Activated CD8-positive, alpha-beta memory T cell treated with anti-CD3 and anti-CD28 coated beads for 48 hours (primary cell): ENCODE measurements at regions not wholly inside any gene's neighbourhood (a gene's known extent, or its start where the extent isn't known, plus 50 kb on each side); places are given as distances from the start of the nearest gene placed in this dataset.

Experiments used
- DNase-seq, 3 experiments: peaks; one replicate each; pipeline ENCODE4 v3.0.0-alpha.2; 2020; ENCODE audit warnings: low read depth in 2 of 3, low spot score in 2 of 3

DNA sequence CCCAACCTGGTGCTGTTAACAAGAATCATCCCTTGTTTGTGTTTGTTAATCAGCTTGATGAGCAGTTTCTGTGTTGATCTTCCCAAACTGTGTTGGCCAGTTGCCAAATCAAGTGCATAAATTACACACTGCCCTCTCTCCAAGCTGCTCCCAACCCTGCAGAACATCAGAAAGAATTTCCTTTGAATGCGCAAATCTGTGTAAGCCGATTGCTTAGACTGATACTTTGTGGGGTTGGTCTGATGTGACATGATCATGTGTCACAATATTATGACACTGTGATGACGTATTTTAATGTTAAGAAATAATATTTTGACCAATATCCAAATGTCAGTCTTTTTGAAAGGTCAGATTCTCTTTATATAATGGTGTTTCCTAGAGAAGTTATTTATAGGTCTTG, 766.4 kb upstream of the WWC1 start:
- no peak for DNase-seq

DNA sequence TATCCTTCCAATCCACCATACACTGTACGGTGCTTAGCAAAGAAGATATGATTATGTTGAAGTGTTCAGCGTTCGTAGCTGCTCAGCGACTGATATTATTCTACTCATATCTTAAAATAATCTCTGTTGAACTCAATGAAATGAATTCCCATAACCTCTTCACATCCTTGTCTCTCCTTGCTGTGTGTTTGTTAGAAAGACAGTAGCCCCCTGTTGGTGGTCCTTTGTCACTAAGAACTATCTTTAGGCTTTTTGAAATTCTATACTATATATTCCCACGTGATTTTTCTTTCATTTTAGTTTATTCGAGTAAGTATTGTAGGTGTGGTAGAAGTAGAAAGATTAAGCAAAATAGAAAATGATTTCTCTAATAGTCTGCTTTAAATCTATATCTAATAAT, 762.8 kb upstream of the WWC1 start:
- DNase-seq: no peak

DNA sequence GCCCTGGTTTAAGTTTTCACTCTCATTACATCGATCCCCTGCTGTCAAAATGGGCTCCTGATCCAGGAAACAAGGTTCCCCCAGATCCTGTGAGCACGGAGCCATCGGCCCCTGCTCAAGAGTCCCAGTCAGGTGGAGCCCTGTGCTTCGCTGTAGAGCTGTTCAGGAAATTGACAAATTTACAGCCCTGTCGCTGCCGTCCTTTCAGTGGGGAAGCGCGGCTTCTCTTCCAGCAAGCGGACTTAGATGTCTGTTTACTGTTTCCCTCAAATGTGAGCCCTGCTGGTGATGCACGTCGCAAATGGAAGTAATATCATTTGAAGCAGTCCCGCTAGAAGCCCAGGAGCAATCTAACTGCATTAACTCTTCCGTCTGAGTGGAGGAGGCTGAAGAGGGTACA, 760.9 kb upstream of the WWC1 start:
- no peak for DNase-seq

DNA sequence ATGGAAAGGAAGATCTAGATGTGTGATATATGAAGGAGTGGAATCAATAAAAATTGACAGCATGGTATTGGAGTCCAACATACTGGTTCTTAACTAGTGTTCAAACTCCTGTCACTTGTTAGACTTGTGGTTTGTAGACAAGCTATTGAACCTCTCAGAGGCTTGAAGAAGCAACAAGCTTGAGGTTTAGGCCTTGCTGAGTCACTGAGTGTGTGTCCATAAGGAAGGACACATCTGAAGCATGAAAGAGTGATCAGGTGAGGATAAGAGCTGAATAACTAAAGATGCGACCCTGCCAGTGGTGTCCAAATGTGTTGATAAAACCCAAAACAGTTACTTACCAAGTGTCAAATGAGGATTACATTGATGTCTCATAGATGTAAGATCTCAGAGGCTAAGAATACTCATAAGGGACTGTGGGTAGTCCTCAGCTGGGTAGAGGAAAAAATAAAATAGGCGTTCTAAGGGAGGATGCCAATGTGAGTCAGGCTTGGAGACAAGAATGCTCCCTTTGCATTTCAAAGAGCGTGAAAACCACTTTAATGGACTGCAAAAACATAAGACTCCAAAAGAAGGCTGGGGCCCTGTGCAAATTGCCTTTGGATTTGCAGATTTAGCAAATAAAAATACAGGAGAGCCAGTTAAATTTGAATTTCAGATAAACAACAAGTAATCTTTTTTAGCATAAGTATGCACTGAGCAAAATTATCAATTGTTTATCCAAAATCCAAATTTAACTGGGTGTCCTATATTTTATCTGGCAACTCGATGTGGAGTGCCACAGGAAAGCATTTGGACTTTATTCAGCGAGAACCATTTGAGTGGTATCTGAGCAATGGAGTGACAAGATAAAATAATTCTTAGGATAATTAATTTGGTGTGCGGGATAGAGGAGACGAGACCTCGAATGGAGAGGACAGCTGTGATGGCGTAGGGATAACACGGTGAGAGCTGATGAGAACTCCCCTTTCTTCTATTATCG, 757.3 kb upstream of the WWC1 start:
- DNase-seq: no peak

DNA sequence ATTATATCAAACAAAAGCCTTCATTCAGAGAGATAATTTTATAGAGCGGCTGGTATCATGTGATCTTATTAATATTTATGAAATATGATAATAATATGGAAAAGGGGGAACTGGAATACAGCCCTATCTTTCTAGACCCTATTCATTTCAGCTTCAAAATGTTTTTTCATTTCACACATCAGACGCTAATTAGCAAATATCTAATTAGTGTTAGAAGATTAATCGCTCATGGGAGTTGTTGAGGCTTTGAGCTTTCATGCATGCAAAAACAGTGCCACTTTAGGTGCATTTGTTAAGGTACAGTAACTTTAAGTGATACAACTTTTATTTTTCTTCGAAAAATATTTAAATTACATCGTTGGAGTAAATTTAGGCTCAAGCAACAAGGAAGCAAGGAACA, 751.7 kb upstream of the WWC1 start:
- DNase-seq: no peak

DNA sequence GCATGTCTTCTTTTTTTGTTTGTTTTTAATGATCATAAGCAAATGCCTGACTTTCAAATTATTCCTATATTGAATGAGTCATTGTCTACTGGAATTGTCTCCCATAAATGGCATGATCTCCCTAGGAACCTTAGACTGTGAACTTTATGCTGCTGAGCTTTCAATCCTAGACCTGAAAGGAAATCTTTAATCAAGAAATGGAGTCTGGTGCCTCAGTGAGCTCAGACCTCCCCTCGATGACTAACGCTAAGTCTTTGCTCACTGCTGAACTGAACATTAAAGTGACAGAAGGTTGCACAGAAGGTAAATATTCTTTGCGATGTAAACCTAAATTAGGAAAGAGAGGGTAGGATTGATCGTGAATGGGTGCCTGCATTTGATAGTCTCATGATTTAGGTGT, 745.2 kb upstream of the WWC1 start:
- DNase-seq: no peak

DNA sequence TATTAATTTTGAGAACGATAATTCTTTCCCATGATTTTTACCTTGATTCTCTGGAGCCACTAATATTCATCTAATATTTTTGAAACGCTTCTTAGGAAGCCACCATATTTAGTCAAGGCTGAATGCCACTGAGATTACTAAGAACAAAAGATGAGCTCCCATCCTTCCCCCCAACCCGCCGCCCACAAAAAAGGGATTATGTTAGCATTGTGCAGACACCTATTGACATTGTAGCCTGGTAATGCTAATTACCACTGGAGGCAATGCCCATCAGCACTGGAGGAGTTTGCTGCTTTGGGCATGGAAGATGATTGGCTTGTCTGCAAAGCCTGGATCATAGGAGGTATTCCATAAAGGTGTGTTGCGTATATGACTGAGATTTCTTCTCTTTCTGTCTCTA, 739.1 kb upstream of the WWC1 start:
- DNase-seq: no peak

DNA sequence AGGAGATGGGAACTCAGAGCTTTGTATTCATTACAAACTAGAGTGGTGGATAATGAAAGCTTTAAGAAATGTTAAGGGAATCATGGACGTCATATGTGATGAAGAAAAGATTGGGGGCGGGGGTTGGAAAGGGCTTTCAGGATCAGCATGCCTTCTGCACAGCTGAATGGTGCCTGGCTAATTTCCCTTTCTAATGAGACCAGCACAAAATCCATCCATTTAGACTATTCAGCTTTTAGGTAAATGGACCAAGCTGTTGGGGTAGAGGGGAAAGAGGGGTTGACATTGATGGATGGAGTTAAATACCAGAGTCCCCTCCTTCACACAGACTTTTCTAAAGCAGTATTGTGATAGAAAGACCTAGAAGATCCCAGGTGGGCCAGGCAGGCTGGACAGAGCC, 737.9 kb upstream of the WWC1 start:
- no peak for DNase-seq

DNA sequence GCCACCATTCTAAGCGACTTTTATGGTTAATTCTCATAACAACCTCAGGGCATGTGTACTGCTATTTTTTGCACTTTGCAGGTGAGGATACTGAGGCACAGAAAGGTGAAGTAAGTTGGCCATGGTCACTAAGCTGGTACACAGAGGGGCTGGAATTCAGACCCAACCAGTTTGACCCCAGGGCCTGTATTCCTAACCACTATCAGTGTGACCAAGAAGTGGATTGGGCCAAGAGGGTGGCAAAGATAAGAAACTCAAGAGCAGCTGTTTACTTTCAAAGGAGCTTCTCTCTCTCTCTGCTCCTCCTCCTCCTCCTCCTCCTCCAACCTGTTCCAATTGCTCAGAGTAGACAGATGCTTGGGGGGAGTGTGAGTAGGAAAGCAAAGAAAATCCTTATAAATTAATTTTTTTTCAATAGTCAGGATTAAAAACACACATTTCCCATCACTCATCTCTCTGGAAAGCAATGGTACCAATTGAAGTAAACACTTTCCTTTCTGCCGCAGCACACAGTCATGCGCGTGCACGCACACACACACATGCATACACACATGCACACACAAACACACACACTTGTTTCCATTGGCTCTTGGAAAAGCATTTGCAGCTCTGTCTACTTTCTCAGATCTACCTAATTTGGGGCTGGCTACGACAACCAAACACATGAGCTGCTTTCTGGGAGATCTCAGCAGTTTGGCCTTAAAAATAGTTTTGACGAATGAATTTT, 736.7 kb upstream of the WWC1 start:
- DNase-seq: no peak

DNA sequence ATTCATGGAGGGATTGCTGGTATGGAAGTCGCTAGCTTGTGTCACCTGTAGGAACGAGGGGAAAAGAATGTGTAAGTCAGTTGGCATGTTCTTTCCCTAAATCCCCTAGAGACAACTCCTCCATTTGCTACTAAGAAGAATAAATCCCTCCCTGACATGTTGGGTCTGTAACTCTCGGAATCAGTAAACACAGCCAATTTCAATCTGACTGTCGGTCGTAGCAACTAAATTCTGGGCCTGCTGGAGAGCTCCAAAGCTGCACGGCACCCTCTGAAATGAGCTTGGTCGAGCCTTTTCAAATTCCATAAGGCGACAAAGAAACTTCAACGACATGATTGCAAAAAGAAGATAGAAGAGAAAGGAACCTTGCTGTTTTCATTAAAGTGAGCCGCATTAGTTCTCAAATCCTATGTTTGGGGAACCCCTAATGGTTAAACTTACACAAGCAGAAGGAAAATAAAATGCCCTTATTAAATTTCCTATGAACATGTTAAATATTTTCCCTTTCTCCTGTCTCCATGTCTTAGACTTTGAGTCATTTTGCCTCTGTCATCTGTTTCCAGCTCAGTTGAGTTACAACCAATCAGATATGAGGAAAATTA, 735.8 kb upstream of the WWC1 start:
- DNase-seq: no peak

DNA sequence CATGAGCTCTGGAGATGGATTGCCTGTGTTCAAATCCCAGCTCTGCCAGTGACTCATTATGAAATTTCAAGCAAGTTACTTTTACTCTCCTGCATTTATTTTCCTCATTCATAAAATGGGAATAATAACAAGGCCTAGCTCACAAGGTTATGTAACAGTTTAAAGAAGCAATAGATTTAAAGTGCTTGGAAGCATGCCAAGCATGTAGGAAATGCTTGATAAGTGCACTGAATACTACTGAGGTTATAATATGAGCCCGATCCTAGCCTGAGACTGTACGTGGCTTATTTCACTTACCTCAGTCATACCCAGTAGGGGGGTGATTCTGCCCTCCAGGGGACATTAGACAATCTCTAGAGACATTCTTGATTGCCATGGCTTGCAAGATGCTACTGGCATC, 734.1 kb upstream of the WWC1 start:
- DNase-seq: no peak

DNA sequence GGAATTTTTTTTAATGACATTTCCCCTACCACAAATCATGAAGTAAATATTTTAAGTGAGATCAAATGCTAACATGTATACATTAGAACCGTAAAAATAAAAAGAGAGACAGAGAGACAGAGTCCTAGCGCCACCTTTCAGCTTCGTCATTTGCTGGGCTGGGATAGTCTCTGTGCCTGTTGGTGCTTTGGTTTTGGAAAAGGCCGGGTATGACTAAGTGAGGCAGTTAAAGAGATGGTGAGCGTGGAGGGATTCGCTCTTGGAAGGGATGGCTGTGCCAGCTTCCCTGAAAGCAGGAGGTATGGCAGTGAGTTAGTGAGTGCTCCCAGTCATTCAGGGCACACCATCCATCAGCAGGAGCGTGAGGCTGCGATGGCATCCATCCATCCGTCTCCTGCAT, 729.6 kb upstream of the WWC1 start:
- no peak for DNase-seq

DNA sequence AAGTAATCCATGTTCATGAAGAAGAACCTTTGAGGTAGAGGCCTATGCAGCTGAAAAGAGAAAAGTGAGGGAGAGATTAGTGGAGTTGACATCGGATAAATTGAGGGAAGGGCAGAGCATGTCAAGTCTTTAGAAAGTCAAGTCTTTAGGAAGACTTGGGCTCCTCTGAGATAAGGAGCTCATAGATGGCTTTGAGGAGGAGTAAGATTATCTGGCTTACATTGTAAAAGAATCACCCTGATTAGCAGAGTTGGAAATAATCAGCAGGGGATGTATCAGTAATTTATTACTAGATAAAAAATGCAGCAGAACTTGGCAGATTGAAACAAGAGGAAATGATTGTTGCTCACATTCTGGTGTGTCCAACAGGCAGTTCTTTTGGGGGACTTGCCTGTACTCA, 727.2 kb upstream of the WWC1 start:
- DNase-seq: no peak

DNA sequence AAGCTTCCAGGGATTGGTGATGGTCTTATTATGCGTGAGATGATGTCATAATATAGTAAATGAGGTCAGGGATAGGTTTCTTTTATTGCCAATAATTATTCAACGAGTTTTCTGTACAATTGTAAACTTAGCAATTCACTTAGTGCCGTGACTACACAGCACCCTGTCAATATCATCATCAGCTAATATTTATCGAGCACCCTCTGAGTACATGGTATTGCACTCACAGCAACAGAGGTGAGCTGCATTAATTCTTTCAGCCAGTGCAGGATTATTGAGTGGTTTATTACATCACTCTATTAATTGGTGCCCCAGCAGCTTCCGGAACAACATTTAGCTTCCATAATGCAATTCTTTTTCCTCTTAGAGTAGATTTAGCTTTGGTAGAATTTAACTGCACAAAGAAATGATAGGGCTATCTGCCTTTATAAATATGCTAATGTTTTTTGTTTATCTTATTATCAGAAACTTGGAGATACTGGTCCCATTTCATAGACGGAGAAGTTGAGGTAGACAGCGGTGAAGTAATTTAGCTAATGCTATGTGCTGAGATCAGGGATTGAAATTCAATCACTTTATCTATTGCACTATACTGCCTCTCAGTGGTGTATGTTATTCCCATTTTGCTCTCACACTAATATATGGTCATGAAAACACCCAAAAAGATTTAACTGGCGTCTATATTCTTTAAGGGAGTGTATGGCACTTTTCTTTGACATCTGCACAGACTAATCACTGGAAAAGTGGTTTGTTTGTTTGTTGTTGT, 726.1 kb upstream of the WWC1 start:
- no peak for DNase-seq

DNA sequence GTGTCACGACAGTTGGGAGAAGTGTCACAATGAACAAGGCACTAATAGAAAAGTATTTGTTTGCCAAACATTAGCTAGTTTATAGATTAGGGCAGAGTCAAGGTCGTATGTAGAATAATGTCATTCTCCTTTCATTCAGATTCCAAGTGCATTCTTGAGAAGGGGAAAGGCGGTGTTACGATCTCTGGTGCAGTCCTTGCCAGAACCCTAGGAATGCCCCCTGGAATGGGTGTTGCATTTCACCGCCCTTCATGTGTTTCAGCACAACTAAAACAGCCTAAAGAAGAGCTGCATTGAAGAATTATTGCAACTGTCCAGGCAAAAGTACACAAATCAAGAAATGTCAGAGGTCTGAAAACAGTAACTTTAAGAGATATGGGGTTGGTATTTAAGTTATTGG, 721.0 kb upstream of the WWC1 start:
- DNase-seq: no peak

DNA sequence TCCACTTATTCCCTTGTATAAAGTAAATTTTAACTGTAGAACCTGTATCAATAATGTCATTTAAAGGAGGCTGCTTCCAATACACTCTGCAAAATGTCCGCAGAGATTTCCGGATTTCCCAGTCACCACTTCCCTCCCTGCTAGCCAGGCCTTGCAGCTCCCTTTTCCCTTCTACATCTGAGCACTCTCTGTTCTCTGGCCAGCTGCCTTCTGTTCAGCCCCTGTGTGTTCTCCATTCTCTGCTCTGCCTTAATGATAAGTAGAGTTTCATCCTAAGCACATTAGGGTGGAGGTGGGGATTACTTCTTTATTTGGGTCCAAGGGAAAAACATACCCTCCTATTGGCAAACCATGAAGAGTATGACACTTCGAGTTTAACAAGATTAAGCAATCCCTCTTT, 719.6 kb upstream of the WWC1 start:
- DNase-seq: no peak

DNA sequence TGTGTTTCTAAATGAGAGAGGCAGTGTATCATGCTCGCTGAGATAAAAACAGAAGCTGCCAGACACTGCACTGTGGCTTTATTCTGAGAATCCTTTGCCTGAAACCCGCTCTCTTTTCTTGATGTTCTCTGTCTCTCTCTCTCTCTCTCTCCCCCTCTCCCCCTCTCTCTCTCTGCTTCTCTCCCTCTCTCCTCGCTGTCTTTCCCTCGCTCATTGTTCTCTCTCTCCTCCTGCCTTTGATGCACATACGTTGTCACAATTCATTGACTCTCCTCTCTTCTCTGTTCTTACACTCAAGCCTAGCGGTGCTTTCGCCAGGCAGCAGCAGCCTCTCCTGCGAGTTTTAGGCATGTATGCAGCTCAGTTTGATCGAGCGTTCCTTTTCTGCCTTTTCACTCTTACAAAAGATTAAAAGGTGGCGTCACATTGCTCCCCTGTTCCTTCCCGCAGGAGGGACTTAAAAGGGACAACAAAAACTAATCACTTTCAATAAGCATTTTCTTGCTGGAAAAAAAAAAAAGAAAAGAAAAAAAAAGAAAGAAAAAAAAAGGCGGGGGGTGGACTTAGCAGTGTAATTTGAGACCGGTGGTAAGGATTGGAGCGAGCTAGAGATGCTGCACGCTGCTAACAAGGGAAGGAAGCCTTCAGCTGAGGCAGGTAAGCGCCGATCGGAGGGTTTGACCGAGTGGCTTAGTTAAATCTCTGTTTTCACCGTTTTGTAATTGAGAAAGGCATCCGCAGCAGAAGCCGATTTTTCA, 717.9 kb upstream of the WWC1 start:
- no peak for DNase-seq

DNA sequence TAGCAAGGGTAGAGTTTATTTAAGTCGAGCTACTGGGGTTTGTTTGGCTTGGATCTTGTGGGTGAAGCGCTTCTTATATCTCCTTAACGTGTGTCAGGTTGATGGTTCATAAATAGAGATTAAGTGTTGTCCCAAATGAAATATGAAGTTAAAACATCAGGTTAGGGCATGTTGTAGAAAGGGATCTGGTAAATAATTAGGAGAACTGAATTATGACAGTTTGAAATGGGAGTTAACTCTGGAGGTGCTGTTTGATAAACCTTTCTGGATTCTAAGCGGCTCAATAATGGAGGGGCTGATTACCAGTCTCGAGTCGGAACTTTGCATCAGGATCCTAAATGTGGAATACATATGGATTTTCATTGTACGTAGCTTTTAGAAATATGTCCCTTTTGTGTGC, 717.0 kb upstream of the WWC1 start:
- no peak for DNase-seq

DNA sequence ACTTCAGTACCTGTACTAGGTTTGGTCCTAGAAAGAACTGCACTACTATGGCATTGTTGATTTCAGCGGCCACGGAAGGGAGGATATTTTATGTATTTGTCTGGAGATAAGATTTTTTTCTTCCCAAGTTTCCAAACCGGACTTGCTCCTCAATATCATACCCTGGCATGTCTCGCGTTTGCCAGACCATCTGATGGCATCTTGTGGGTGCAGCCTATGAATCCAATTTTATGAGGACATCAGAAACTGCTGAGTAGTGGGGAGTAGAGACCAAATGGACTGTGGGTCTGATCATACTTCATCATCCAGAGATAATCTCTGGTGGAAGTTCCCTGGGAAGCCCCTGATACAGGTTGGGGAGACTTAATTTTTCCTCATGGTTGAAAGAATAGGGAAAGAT, 716.1 kb upstream of the WWC1 start:
- DNase-seq: no peak

DNA sequence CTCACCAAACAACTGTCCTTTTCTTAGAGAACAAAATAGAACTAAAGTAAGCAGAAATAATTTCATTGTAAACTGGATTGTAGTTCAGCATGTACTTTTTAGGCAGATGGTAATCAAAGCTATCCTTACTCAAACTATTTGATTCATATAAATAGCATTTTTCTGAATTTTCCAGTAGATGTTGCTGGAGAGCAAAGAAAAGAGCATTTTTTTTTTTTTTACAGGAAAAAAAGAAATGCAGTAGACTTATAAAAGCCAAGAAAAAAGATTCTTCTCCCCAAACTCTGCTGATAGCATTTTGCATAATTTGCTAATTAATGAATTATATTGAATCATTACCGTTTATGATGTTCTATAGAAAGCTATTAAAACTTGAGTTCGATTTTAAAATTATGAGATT, 715.3 kb upstream of the WWC1 start:
- no peak for DNase-seq

DNA sequence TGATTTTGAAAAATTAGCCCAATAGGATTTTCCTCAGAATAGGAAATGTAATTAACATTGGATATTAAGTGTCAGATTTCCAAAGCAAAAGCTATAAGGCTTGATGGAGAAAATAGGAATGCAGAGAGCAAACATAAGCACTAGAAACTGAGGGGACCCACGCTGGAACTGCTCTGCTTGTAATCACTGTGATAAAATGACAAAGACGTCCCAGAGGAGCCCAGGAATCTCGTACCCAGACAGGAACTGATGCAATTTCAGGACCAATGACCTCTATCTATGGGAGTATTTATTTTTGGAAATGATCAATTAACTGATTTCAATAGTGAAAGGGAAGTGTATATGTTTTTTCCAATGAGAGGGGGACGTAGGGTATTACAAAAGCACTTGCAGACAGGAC, 714.5 kb upstream of the WWC1 start:
- no peak for DNase-seq
